Testis (tissue), 2 donors: ENCODE measurements at regions not wholly inside any gene's neighbourhood (a gene's known extent, or its start where the extent isn't known, plus 50 kb on each side); places are given as distances from the start of the nearest gene placed in this dataset.

Source experiments
- CTCF ChIP-seq, 3 experiments: fragments of 450-650 bp in 2 of 3; fragments of 200-600 bp in 1 of 3; sonication (generic) in 1 of 3; IDR thresholded peaks; one replicate each; pipeline ENCODE4 v1.5.1; 2016 to 2019; ENCODE audit warnings: antibody characterized with exemption in 3 of 3, mild to moderate bottlenecking in 2 of 3, moderate library complexity in 1 of 3
- POLR2A ChIP-seq: fragments of 450-650 bp; IDR thresholded peaks from one replicate; pipeline ENCODE4 v1.6.1; 2017; ENCODE audit warnings: antibody characterized with exemption, mild to moderate bottlenecking, moderate library complexity

DNA sequence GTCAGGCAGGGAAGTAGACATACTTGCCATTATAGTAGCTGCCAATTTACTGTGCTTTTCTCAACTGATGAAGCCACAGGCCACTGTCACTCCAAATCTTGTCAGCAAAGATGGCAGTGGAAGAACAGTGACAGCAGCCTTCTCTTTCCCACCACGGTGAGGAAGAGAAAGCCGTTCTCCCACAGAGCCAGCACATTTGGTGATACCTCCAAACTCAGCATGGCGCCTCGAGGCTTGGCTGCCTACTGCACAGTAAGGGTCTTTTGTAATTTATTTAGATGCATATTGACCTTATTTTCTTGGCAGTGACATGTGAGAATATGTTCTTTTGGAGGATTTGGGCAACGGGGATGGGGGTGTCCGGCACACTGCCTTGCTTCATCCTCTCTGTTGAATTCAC is 117.2 kb upstream of the CDH20 start:
- no peak for TF ChIP-seq CTCF (IDR thresholded peaks at IDR 0.05)
- no peak for TF ChIP-seq POLR2A
